Activated naive CD8-positive, alpha-beta T cell treated with anti-CD3 and anti-CD28 coated beads for 36 hours (primary cell): ENCODE measurements at regions not wholly inside any gene's neighbourhood (a gene's known extent, or its start where the extent isn't known, plus 50 kb on each side); places are given as distances from the start of the nearest gene placed in this dataset.

Source experiments
- DNase-seq: peaks from one replicate; pipeline ENCODE4 v3.0.0; 2021
- H3K27ac Mint-ChIP-seq: one replicate; pipeline ENCODE4 v1.8.0; 2022; ENCODE audit warnings: mild to moderate bottlenecking, moderate library complexity, mixed read lengths
- H3K27me3 Mint-ChIP-seq: one replicate; pipeline ENCODE4 v1.8.0; 2022; ENCODE audit warnings: mild to moderate bottlenecking, mixed read lengths
- H3K36me3 Mint-ChIP-seq: one replicate; pipeline ENCODE4 v1.8.0; 2021; ENCODE audit warnings: mild to moderate bottlenecking, mixed read lengths
- H3K4me1 Mint-ChIP-seq: one replicate; pipeline ENCODE4 v1.8.0; 2021; ENCODE audit warnings: mixed read lengths
- H3K4me3 Mint-ChIP-seq: one replicate; pipeline ENCODE4 v1.8.0; 2022; ENCODE audit warnings: mild to moderate bottlenecking, moderate library complexity, mixed read lengths
- H3K9me3 Mint-ChIP-seq: one replicate; pipeline ENCODE4 v1.8.0; 2022; ENCODE audit warnings: mixed read lengths

DNA sequence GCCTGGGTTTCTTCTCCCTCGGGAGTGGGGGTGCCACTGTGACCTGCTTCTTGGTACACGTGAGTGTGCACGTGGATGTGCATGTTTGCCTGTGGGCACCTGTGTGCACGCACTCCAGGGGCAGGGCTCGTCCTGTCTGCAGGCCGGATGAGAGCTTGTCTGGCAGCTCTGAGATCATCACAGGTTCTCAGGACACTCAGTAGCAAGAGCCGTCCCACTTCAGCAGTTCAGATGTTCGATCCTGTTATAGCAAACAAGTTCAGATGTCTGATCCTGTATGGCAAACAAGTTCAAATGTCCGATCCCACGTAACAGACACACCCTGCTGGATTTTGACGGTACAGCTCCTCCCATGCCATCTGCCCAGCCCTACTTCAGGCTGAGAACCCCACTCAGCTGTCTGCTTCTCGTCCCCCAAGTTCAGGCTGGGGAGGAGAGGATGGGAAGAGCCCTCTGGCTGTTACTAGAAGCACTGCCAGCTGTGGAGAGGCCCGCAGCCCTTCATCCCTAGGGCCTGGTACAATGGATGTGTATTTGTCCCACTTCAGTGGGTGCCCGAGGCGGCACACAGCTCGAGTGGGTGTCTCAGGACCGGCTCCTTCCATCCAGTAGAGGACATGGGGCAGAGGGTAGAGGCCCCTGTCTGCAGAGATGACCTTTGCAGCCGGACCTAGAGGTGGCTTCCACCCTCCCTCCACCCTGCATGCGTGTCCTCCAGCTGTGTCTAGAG, 1126.9 kb downstream of the BRD1 start:
- H3K36me3 Mint-ChIP-seq = no peaks in the 10 kb centered on the region
- no peaks in the 10 kb centered on the region for H3K9me3 Mint-ChIP-seq
- no peaks in the 10 kb centered on the region for H3K27me3 Mint-ChIP-seq
- no peak overlapping the region for H3K27ac Mint-ChIP-seq
- H3K4me1 Mint-ChIP-seq = no peaks in the 10 kb centered on the region
- no peak overlapping the region for H3K4me3 Mint-ChIP-seq
- no peak for DNase-seq

DNA sequence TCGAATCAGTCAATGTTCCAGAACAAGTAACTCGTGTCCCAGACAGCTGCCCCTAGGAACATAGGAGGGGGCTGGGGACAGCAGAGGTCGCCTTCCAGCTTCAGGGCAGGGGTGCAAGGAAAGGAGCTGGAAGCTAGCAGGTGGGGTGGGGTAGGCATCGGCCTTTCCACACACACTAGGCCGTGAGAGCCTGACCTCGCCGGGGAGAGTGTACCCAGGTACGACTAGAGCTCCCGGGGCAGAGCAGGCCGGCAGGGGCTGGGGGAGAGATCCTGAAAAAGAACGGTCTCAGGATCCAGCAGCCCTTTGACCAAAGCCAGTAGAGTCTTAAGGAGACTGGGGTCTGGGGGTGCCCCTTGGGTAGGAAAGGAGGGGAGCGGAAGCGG, 1127.5 kb downstream of the BRD1 start:
- DNase-seq = no peak
- Mint-ChIP-seq H3K9me3 (no peaks in the 10 kb centered on the region), H3K27me3 (no peaks in the 10 kb centered on the region), H3K27ac (no peak overlapping the region), H3K36me3 (no peaks in the 10 kb centered on the region), H3K4me1 (no peaks in the 10 kb centered on the region), H3K4me3 (no peak overlapping the region)

DNA sequence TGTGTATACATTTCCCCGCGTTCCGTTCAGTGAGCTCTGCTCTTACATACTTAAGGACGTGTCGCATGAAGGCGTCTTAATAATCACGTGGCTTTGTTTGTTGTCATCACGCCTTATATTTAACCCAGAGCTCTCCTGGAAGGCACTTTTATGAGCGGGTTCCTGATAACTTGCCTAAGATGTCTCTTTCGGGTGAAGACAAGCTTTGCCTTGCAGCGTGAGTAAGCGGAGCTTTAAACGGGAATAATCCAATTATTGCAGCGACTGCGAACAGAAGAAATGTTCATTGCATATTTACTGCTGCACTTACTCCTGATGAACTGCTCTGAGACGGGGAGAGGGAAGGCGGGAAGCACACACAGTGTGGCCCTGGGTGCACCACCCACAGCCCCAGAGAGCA, 1128.2 kb downstream of the BRD1 start:
- Mint-ChIP-seq H3K36me3 (no peaks in the 10 kb centered on the region), H3K4me1 (no peaks in the 10 kb centered on the region), H3K27ac (no peak overlapping the region), H3K9me3 (no peaks in the 10 kb centered on the region), H3K4me3 (no peak overlapping the region), H3K27me3 (no peaks in the 10 kb centered on the region)
- no peak for DNase-seq

DNA sequence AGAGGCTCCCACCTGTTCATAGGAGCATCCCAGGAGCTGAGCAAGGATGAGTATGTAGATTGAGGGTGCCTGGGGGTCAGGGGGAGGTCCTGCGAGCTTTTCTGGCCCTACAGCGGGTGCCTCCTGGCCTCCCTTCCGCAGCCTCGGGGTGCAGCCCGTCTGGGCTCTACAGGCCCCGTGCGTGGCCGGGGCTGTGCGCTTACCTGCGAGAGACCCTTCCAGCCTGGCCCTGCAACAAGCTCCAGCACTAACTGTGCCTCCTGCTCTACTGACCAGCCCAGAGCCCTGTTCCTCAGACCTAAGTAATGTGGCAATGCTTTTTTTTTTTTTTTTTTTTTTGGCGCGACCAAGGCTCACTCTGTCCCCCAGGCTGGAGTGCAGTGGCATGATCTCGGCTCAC, 1129.1 kb downstream of the BRD1 start:
- H3K4me1 Mint-ChIP-seq = no peaks in the 10 kb centered on the region
- H3K27ac Mint-ChIP-seq = no peak overlapping the region
- no peaks in the 10 kb centered on the region for H3K36me3 Mint-ChIP-seq
- H3K4me3 Mint-ChIP-seq = no peak overlapping the region
- H3K9me3 Mint-ChIP-seq = no peaks in the 10 kb centered on the region
- no peak for DNase-seq
- H3K27me3 Mint-ChIP-seq = no peaks in the 10 kb centered on the region

DNA sequence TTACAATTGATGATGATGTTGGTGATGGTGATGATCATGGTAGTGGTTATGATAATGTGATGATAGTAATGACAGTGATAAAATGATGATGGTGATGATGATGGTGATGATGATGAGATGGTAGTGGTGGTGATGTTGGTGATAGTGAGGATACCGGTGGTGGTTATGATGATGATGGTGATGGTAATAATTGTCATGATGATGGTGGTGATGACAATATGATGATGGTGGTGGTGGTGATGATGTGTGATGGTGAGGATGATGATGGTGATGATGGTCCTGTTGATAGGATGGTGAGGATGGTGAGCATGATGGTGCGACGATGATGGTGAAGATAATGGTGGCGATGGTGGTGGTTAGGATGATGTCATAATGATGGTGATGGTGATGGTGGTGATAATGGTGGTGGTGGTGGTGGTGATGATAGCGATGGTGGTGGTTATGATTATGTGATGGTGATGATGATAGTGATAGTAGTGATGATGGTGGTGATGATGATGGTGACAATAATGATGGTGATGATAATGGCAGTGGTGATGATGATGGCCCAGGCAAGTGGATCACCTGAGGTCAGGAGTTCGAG, 1129.9 kb downstream of the BRD1 start:
- H3K27me3 Mint-ChIP-seq = no peaks in the 10 kb centered on the region
- no peaks in the 10 kb centered on the region for H3K9me3 Mint-ChIP-seq
- DNase-seq = no peak
- no peak overlapping the region for H3K4me3 Mint-ChIP-seq
- no peak overlapping the region for H3K27ac Mint-ChIP-seq
- no peaks in the 10 kb centered on the region for H3K36me3 Mint-ChIP-seq
- no peaks in the 10 kb centered on the region for H3K4me1 Mint-ChIP-seq

DNA sequence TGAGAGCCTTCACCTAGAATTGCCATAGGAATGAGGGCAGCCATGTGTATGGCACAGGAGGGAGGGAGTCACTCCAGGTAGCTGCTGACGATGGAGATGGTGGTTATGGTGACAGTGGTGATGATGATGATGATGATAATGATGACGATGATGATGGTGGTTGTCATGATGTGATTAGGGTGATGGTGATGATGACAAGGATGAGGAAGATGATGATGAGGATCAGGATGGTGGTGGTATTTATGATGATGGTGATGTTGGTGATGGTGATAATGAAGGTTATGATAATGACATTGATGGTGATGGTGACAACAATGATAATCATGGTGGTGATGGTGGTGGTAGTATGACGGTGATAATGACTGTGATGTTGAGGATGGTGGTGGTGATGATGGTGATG, 1130.5 kb downstream of the BRD1 start:
- Mint-ChIP-seq H3K4me1 (no peaks in the 10 kb centered on the region), H3K27me3 (no peaks in the 10 kb centered on the region), H3K27ac (no peak overlapping the region), H3K4me3 (no peak overlapping the region), H3K36me3 (no peaks in the 10 kb centered on the region), H3K9me3 (no peaks in the 10 kb centered on the region)
- no peak for DNase-seq

DNA sequence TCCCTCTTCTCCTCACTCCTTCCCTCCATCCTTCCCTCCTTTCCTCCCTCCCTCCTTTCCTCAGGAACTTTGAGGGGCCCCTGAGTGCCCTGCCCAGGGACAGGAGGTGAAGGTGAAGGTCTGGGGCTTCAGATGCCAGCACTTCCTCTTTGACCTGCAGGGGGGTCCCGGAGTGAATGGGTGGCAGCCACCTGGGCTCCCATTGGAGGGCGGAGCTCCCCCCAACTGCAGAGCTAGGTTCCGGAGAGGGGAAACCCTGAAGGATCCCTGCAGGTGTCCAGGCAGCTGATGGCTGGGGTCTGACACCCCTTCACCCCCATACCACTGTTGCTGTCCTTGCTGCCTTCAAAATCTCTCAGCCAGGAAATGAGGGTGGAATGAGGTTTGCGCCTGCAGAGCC, 1131.3 kb downstream of the BRD1 start:
- Mint-ChIP-seq H3K27me3 (no peaks in the 10 kb centered on the region), H3K4me1 (no peaks in the 10 kb centered on the region), H3K4me3 (no peak overlapping the region), H3K27ac (no peak overlapping the region), H3K9me3 (no peaks in the 10 kb centered on the region), H3K36me3 (no peaks in the 10 kb centered on the region)
- no peak for DNase-seq

DNA sequence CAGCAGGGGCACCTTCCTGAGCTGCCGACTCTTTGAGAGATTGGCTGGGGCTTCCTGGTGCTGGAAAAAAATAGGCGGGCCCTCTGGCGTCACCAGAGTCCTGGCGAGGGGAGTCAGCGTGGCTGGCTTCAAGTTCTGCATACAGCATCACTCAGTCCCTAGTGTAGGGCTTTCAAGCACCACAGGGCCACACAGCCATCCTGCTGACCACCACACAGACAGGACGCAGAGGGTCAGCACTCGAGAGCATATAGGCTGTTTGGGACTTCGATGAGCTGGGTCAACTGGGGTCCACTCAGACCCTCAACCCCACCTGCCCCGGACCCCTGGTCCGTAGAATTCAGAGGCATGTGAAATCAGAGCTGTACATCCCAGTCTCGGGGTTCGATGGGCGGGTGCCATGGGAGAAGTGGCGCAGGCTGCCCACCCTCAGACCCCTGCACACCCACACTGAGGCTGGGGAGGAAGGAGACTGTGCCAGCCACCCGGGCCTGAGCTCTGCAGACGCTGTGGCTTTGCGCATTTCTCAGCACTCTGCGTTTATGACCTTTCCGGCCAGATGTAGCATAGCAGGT, 1131.9 kb downstream of the BRD1 start:
- no peak overlapping the region for H3K4me3 Mint-ChIP-seq
- no peaks in the 10 kb centered on the region for H3K4me1 Mint-ChIP-seq
- no peaks in the 10 kb centered on the region for H3K9me3 Mint-ChIP-seq
- H3K27ac Mint-ChIP-seq = no peak overlapping the region
- no peaks in the 10 kb centered on the region for H3K36me3 Mint-ChIP-seq
- DNase-seq = no peak
- no peaks in the 10 kb centered on the region for H3K27me3 Mint-ChIP-seq

DNA sequence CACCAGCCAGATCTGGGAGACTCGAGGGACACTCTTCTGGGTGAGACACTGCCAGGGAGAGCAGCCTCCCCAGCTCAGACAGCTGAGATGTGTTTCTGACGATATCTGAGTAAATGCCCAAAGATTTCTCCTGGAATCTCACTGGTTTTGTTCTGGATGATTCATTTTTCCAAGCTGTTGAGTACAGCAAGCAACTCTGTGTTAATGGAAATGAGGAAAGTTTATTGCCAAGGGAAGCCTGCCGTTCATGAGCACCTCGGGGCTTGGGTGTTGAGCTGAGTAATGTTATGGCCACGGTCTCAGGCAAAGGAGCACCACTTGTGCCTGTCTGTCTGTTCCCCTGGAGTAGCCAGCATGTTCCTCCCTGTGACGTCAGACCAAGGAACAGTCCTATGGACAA, 1132.4 kb downstream of the BRD1 start:
- no peak for DNase-seq
- Mint-ChIP-seq H3K27me3 (no peaks in the 10 kb centered on the region), H3K36me3 (no peaks in the 10 kb centered on the region), H3K4me1 (no peaks in the 10 kb centered on the region), H3K9me3 (no peaks in the 10 kb centered on the region), H3K4me3 (no peak overlapping the region), H3K27ac (no peak overlapping the region)

DNA sequence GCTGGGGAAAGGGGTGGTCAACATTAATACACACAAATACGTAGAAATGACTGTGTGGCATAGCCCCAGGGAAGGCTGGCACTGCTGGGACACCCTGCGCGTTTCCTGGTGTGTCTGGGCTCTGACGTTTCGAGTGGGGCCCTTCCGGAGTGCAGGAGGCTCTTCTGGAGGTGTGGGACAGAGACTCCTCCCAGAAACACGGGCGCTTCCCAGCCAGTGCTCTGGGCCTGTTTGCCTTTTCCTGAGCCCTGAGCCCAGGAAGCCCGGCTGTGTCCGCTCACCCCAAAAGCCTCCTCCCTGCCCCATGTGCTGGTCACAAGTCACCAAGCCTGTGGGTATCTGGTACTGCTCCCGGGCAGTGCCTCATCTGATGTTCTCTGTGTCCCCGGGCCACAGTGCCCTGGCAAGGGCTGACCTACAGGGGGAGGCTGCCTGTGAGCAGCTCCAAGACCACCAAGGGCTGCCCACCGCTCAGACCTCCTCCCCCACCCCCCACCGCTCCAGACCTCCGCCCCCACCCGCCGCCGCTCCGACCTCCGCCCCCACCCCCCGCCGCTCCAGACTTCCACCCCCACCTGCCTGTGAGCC, 1133.3 kb downstream of the BRD1 start:
- Mint-ChIP-seq H3K27me3 (no peaks in the 10 kb centered on the region), H3K9me3 (no peaks in the 10 kb centered on the region), H3K36me3 (no peaks in the 10 kb centered on the region), H3K4me1 (no peaks in the 10 kb centered on the region), H3K4me3 (no peak overlapping the region), H3K27ac (no peak overlapping the region)
- no peak for DNase-seq

DNA sequence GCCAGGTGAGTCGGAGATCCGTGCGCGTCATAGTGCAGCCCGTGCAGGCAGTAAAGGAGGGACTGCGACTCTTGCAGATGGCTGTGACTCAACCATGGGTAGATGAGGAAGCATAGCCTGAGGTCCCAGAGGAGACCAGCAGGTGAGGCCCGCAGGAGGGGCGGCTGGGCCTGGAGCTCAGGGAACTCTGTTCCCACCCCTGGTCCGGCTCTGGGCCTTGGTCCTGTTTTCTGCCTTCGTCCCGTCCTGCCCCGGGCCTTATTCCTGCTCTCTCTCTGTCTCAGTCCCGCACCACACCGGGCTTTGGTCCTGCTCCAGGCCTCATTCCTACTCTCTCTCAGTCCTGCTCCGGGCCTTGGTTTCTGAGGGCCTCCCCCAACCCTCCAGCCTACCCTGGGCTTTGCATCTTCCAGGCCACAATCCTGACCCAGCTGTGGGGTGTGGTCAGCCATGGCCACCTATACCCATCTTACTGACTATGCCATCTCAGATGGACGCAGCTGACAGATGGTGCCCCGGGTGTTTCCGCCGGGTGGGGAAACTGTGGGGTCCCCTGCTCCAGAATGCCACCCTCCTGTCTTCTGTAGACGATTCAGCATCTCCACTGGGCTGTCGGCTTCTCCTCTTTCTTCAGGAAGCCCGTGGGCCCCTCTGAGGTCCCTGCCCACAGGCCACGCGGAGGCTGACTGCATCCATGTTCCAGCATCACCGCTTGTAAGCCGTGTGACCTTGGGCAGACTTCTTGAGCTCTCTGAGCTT, 1134.1 kb downstream of the BRD1 start:
- H3K27ac Mint-ChIP-seq = no peak overlapping the region
- H3K9me3 Mint-ChIP-seq = no peaks in the 10 kb centered on the region
- H3K4me1 Mint-ChIP-seq = no peaks in the 10 kb centered on the region
- H3K36me3 Mint-ChIP-seq = no peaks in the 10 kb centered on the region
- no peak overlapping the region for H3K4me3 Mint-ChIP-seq
- H3K27me3 Mint-ChIP-seq = no peaks in the 10 kb centered on the region
- DNase-seq = no peak

DNA sequence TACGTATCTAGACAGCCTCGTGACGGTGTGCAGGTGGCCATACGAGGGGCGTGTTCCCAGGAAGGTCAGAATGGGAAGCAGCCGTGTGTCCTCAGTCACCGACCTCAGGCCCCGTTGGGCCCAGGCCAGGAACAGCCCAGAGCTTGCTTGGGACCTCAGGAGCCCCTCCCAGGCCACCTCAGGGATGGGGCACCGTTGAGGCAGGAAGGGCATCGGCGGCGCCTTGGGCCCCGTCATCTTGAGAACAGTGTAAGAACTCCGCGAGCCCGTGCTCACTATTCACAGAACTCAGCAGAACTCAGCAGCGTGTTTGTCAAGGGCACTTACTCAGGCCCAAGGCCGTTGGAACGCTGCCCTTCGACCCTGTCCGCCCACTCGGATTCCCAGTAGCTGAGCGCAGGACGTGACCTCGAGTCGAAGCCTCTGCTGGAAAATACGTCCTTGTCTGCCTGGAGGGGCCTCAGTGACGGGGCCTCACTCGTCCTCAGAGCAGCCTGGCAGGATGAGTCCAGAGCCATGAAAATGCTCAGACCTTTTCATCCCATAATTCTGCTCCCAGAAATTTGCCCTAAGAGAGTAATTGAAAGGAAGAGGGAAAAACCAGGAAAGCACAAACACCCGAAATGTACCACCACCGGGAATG, 1134.8 kb downstream of the BRD1 start:
- Mint-ChIP-seq H3K36me3 (no peaks in the 10 kb centered on the region), H3K27ac (no peak overlapping the region), H3K27me3 (no peaks in the 10 kb centered on the region), H3K4me1 (no peaks in the 10 kb centered on the region), H3K4me3 (no peak overlapping the region), H3K9me3 (no peaks in the 10 kb centered on the region)
- no peak for DNase-seq

DNA sequence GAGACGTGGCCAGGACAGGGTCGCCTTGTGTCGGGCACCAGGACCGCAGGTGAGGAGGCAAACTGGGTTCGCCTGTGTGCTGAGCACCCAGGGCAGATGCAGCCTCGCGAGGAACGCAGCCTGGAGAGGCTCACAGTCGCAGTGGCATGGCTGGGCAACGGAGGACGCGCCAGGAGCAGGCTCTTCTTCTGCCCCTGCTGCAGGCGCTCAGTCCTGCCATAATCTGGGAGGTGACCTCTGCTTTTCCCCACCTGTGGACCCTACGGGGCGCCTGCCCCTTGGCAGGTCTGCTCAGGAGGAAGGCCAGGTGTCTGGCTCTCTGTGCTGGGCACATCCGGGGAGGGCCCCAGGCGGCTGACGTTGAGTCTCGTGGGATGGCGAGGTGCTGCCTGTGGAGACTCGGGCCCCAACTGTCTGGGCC, 1136.2 kb downstream of the BRD1 start:
- Mint-ChIP-seq H3K9me3 (no peaks in the 10 kb centered on the region), H3K4me3 (no peak overlapping the region), H3K4me1 (no peaks in the 10 kb centered on the region), H3K27me3 (no peaks in the 10 kb centered on the region), H3K27ac (no peak overlapping the region), H3K36me3 (no peaks in the 10 kb centered on the region)
- no peak for DNase-seq

DNA sequence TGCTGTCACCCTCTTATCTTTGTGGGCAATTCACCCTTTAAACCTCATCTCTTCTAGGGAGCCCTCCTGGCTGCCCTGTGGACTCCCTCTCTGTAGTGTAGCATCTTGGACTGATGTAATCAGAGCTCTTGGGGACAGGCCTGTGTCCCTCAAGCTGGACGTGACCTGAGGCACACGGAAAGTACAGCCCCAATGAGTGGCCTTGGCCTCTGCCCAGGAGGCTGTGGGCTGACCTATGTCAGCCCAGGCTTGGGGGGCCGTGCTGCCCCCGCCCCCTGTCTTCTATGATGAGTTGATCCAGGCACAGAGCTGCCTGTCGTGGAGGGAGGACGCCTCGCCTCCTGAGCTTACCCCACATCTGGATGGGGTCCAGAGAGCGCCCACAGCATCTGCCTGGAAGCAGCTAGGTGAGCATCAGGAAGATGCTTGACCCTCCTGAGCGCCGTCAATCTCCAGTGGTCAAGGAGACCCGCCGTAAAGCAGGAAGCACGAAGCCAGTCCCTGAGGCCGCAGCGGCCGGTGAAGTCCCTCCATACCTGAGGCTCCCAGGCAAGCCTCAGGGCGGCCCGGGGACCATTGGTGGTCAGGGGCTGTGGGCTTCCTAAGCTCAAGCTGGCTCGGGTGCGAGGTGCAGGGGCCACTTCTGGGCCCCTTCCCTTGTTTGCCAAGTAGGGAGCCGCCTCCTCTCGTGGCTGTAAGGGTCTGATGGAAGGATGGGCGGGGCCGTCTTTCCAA, 1136.9 kb downstream of the BRD1 start:
- no peak overlapping the region for H3K4me3 Mint-ChIP-seq
- H3K27me3 Mint-ChIP-seq = no peaks in the 10 kb centered on the region
- no peaks in the 10 kb centered on the region for H3K4me1 Mint-ChIP-seq
- no peak overlapping the region for H3K27ac Mint-ChIP-seq
- DNase-seq = no peak
- no peaks in the 10 kb centered on the region for H3K36me3 Mint-ChIP-seq
- no peaks in the 10 kb centered on the region for H3K9me3 Mint-ChIP-seq
